HG03060 (cell line): ENCODE measurements at regions not wholly inside any gene's neighbourhood (a gene's known extent, or its start where the extent isn't known, plus 50 kb on each side); places are given as distances from the start of the nearest gene placed in this dataset.

Experiments
- ATAC-seq: cut with Tn5 transposase; IDR thresholded peaks from one replicate; pipeline ENCODE4 v1.9.1; 2021; ENCODE audit warnings: low read depth, moderate number of reproducible peaks; ENCODE audit not compliant: unreplicated experiment

- ATAC-seq, result no peak
These were observed 84.7 kb upstream of the ADGRF1 start for GRCh38 chr6:47126647-47127391.

GRCh38 chr6:47118611-47119010 lies 76.5 kb upstream of the ADGRF1 start:
- ATAC-seq, result no peak

GRCh38 chr6:47117314-47117713 lies 75.2 kb upstream of the ADGRF1 start:
- no peak for ATAC-seq

GRCh38 chr6:47116606-47117005 lies 74.5 kb upstream of the ADGRF1 start:
- ATAC-seq, result no peak

GRCh38 chr6:47116086-47116485 lies 74.0 kb upstream of the ADGRF1 start:
- ATAC-seq, result no peak

- no peak for ATAC-seq
These were observed 72.3 kb upstream of the ADGRF1 start for GRCh38 chr6:47114460-47114859.

GRCh38 chr6:47112317-47112716 lies 70.2 kb upstream of the ADGRF1 start:
- ATAC-seq, result no peak

- ATAC-seq, result no peak
These were observed 69.6 kb upstream of the ADGRF1 start for GRCh38 chr6:47111685-47112084.

GRCh38 chr6:47109281-47109680 lies 67.1 kb upstream of the ADGRF1 start:
- no peak for ATAC-seq

GRCh38 chr6:47106721-47107197 lies 64.6 kb upstream of the ADGRF1 start:
- ATAC-seq, result no peak

- ATAC-seq, result no peak
These were observed 64.1 kb upstream of the ADGRF1 start for GRCh38 chr6:47106216-47106615.

GRCh38 chr6:47105469-47106178 lies 63.5 kb upstream of the ADGRF1 start:
- no peak for ATAC-seq

- no peak for ATAC-seq
These were observed 61.8 kb upstream of the ADGRF1 start for GRCh38 chr6:47103931-47104330.

GRCh38 chr6:47102331-47102730 lies 60.2 kb upstream of the ADGRF1 start:
- no peak for ATAC-seq

GRCh38 chr6:47098570-47098993 lies 56.5 kb upstream of the ADGRF1 start:
- ATAC-seq, result no peak

GRCh38 chr6:47097092-47097945 lies 55.2 kb upstream of the ADGRF1 start:
- peak; percentile 88 for ATAC-seq

- no peak for ATAC-seq
These were observed 54.2 kb upstream of the ADGRF1 start for GRCh38 chr6:47096211-47096895.

- ATAC-seq, result no peak
These were observed 52.3 kb upstream of the ADGRF1 start for GRCh38 chr6:47094241-47094925.

GRCh38 chr6:47093169-47093568 lies 51.0 kb upstream of the ADGRF1 start:
- ATAC-seq, result no peak
